ENCODE measurements at regions not wholly inside any gene's neighbourhood (a gene's known extent, or its start where the extent isn't known, plus 50 kb on each side); places are given as distances from the start of the nearest gene placed in this dataset.

GRCh38 chr12:127174881-127175280 lies 1092.1 kb upstream of the TMEM132C start:
- H3F3A ChIP-seq (ENCODE audit: insufficient read depth, low read length), result no peaks in the 10 kb centered on the region
- no peak overlapping the region for H3K4me2 ChIP-seq (ENCODE audit: low read length)
- H3K27me3 ChIP-seq (ENCODE audit: insufficient read depth, low read length), result no peaks in the 10 kb centered on the region
- TF ChIP-seq CTCF (IDR thresholded peaks at IDR 0.05; ENCODE audit: low read length) (no peak), EZH2 (IDR thresholded peaks at IDR 0.05; ENCODE audit: borderline replicate concordance, low read length) (no peak)
- H3K9me3 ChIP-seq (ENCODE audit: low read length), result 0 out of 2 replicates have a peak, but pooled peaks cover 4% of the 10 kb centered on the region
- H3K9ac ChIP-seq (ENCODE audit: low read length), result no peak overlapping the region
- no peaks in the 10 kb centered on the region for H4K20me1 ChIP-seq (ENCODE audit: insufficient read depth, low read length)
- no peaks in the 10 kb centered on the region for H3K36me3 ChIP-seq (ENCODE audit: insufficient read depth, low read length)
- no peaks in the 10 kb centered on the region for H3K9me2 ChIP-seq (ENCODE audit: low read depth, low read length)
- H3K4me1 ChIP-seq (ENCODE audit: insufficient read depth, low read length, severe bottlenecking), result no peaks in the 10 kb centered on the region
- no peak overlapping the region for H3K27ac ChIP-seq (ENCODE audit: low read depth, low read length, poor library complexity, severe bottlenecking)
- H2AFZ ChIP-seq (ENCODE audit: low read length), result no peak overlapping the region
- no peak overlapping the region for H3K4me3 ChIP-seq (ENCODE audit: low read depth, low read length, poor library complexity, severe bottlenecking)
- H3K79me2 ChIP-seq (ENCODE audit: insufficient read depth, low read length), result no peaks in the 10 kb centered on the region

GRCh38 chr12:127175361-127175760 lies 1091.6 kb upstream of the TMEM132C start:
- no peak for TF ChIP-seq EZH2 (IDR thresholded peaks at IDR 0.05; ENCODE audit: borderline replicate concordance, low read length)
- H3K79me2 ChIP-seq (ENCODE audit: insufficient read depth, low read length), result no peaks in the 10 kb centered on the region
- H3K9me2 ChIP-seq (ENCODE audit: low read depth, low read length), result no peaks in the 10 kb centered on the region
- no peaks in the 10 kb centered on the region for H3K27me3 ChIP-seq (ENCODE audit: insufficient read depth, low read length)
- no peak overlapping the region for H3K27ac ChIP-seq (ENCODE audit: low read depth, low read length, poor library complexity, severe bottlenecking)
- H3F3A ChIP-seq (ENCODE audit: insufficient read depth, low read length), result no peaks in the 10 kb centered on the region
- 0 out of 2 replicates have a peak, but pooled peaks cover 4% of the 10 kb centered on the region for H3K9me3 ChIP-seq (ENCODE audit: low read length)
- no peak overlapping the region for H3K4me3 ChIP-seq (ENCODE audit: low read depth, low read length, poor library complexity, severe bottlenecking)
- H4K20me1 ChIP-seq (ENCODE audit: insufficient read depth, low read length), result no peaks in the 10 kb centered on the region
- H3K36me3 ChIP-seq (ENCODE audit: insufficient read depth, low read length), result no peaks in the 10 kb centered on the region
- no peak overlapping the region for H3K9ac ChIP-seq (ENCODE audit: low read length)
- no peaks in the 10 kb centered on the region for H3K4me1 ChIP-seq (ENCODE audit: insufficient read depth, low read length, severe bottlenecking)
- no peak overlapping the region for H2AFZ ChIP-seq (ENCODE audit: low read length)
- H3K4me2 ChIP-seq (ENCODE audit: low read length), result no peak overlapping the region

- H4K20me1 ChIP-seq (ENCODE audit: insufficient read depth, low read length), result no peaks in the 10 kb centered on the region
Observed at GRCh38 chr12:127176804-127177203, 1090.2 kb upstream of the TMEM132C start.

More at GRCh38 chr12:127176804-127177203, 1090.2 kb upstream of the TMEM132C start:
- H3K4me1 ChIP-seq (ENCODE audit: insufficient read depth, low read length, severe bottlenecking), result no peaks in the 10 kb centered on the region
- H2AFZ ChIP-seq (ENCODE audit: low read length), result no peak overlapping the region
- no peaks in the 10 kb centered on the region for H3K79me2 ChIP-seq (ENCODE audit: insufficient read depth, low read length)
- no peak overlapping the region for H3K27ac ChIP-seq (ENCODE audit: low read depth, low read length, poor library complexity, severe bottlenecking)
- TF ChIP-seq CTCF (IDR thresholded peaks at IDR 0.05; ENCODE audit: low read length), result no peak
- no peak for TF ChIP-seq EZH2 (IDR thresholded peaks at IDR 0.05; ENCODE audit: borderline replicate concordance, low read length)
- no peaks in the 10 kb centered on the region for H3F3A ChIP-seq (ENCODE audit: insufficient read depth, low read length)
- no peak overlapping the region for H3K9ac ChIP-seq (ENCODE audit: low read length)
- no peaks in the 10 kb centered on the region for H3K27me3 ChIP-seq (ENCODE audit: insufficient read depth, low read length)
- no peak overlapping the region for H3K4me3 ChIP-seq (ENCODE audit: low read depth, low read length, poor library complexity, severe bottlenecking)
- H3K36me3 ChIP-seq (ENCODE audit: insufficient read depth, low read length), result no peaks in the 10 kb centered on the region
- H3K4me2 ChIP-seq (ENCODE audit: low read length), result no peak overlapping the region
- no peaks in the 10 kb centered on the region for H3K9me2 ChIP-seq (ENCODE audit: low read depth, low read length)
- 0 out of 2 replicates have a peak, but pooled peaks cover 4% of the 10 kb centered on the region for H3K9me3 ChIP-seq (ENCODE audit: low read length)
